ENCODE measurements at regions not wholly inside any gene's neighbourhood (a gene's known extent, or its start where the extent isn't known, plus 50 kb on each side); places are given as distances from the start of the nearest gene placed in this dataset.
"Not testable (repeated sequence)": the region's sequence is repeated elsewhere in the genome, so short reads cannot be mapped to it uniquely, and the experiment has no call there.

- no peak for DNase-seq
- peaks cover 6% of the 10 kb centered on the region for H3K4me1 ChIP-seq (ENCODE audit: low read depth)
- no peaks in the 10 kb centered on the region for H3K36me3 ChIP-seq (ENCODE audit: low read depth)
- intact Hi-C loops (cut with DNase I, micrococcal nuclease): no loop called here
- TF ChIP-seq CTCF (IDR thresholded peaks at IDR 0.05): no peak
- no peak overlapping the region for H3K4me3 ChIP-seq
- ATAC-seq: no peak
- no peaks in the 10 kb centered on the region for H3K9me3 ChIP-seq
Measured at GRCh38 chr5:135264451-135265440, 134.3 kb downstream of the MACROH2A1 start.

DNA sequence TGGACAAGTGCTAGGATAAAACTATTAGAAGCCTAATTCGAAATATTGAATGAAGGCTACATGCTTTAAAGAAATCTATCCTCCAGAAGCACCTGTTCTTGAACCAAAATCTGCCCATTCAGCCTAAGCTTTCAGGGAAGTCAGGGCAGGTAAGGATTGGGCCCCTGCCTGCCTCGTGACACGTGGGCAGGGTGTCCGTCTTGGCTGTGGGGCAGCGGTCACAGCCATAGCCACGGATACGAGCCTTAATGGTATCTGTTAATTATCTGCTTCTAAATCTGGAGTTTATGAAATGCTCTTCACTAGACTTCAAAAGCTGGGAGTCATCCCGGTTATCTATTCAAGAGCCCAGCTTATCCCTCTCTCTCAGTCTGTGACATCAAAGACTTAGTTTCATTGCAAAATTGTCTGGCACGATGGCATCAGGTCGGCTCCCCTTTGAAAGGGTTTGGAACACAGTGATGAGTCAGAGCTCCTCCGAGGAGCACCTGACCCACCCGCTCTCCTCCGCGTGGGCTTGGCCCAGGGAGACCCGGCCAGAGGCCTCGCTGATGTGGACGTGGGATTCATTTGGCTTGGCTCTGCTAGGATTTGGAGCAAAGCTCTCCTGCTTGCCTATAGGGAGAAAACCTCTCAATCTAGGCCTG is 135.9 kb downstream of the MACROH2A1 start:
- ATAC-seq: no peak
- Histone ChIP-seq H3K9me3 (no peaks in the 10 kb centered on the region), H3K4me1 (ENCODE audit: low read depth) (peaks cover 6% of the 10 kb centered on the region), H3K4me3 (no peak overlapping the region), H3K36me3 (ENCODE audit: low read depth) (no peaks in the 10 kb centered on the region)
- DNase-seq: no peak
- TF ChIP-seq CTCF (IDR thresholded peaks at IDR 0.05): no peak
- intact Hi-C loops (cut with DNase I, micrococcal nuclease): no loop called here

GRCh38 chr5:135262364-135262763 is 136.7 kb downstream of the MACROH2A1 start:
- Histone ChIP-seq H3K4me3 (no peak overlapping the region), H3K9me3 (no peaks in the 10 kb centered on the region), H3K36me3 (ENCODE audit: low read depth) (no peaks in the 10 kb centered on the region), H3K4me1 (ENCODE audit: low read depth) (peaks cover 6% of the 10 kb centered on the region)
- DNase-seq: no peak
- no peak for TF ChIP-seq CTCF (IDR thresholded peaks at IDR 0.05)
- intact Hi-C loops (cut with DNase I, micrococcal nuclease): no loop called here
- ATAC-seq: no peak

DNA sequence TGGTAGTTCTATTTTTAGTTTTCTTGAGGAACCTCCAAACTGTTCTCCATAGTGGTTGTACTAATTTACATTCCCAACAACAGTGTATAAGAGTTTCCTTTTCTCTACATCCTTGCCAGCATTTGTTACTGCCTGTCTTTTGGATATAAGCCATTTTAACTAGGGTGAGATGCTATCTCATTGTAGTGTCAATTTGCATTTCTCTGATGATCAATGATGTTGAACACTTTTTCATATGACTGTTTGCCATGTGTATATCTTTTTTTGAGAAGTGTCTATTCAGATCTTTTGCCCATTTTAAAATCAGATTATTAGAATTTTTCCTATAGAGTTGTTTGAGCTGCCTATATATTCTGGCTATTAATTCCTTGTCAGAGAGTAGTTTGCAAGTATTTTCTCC is 138.9 kb downstream of the MACROH2A1 start:
- H3K36me3 ChIP-seq (ENCODE audit: low read depth); intact Hi-C loops (cut with DNase I, micrococcal nuclease); DNase-seq; H3K4me3 ChIP-seq; H3K9me3 ChIP-seq; ATAC-seq; H3K4me1 ChIP-seq (ENCODE audit: low read depth): not testable (repeated sequence)

DNA sequence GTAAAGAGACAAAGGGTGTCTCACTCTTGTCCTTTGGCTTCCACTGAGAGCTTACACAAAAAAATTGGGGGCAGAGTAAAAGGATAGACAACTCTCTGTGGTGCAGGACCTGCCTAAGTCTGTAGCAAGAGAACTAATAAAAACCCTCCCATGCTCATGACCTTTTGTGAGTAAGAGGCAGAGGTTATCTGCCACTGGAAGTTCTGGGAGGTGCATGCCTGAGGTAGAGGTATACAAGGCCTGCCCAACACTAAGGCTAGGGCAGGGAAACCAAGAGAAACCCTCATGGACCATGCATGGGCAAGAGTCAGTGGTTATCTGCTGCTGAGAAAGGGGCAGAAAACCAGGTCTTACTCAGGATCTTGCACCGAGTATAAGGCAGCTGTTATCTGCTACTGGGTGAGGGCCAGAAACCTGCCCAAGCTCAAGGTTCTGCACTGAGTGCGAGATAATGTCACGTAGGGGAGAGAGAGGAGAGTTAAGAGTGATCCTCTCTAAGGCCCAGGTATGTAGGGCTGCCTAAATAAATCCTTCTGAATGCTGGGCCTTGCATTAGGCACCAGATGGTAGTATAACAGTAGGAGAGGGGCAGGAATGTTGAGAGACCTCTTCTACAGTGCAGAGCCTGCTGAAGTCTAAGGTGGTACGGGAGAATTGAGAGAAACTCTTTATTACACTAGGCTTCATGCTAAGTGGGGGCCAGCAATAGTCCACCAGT is 143.4 kb downstream of the MACROH2A1 start:
- ATAC-seq (no peak), DNase-seq (no peak)
- TF ChIP-seq CTCF (IDR thresholded peaks at IDR 0.05): no peak
- no peaks in the 10 kb centered on the region for H3K9me3 ChIP-seq
- intact Hi-C loops (cut with DNase I, micrococcal nuclease): no loop called here
- H3K4me3 ChIP-seq: no peak overlapping the region
- no peaks in the 10 kb centered on the region for H3K4me1 ChIP-seq (ENCODE audit: low read depth)
- no peaks in the 10 kb centered on the region for H3K36me3 ChIP-seq (ENCODE audit: low read depth)
